CMK (cell line): ENCODE measurements at regions not wholly inside any gene's neighbourhood (a gene's known extent, or its start where the extent isn't known, plus 50 kb on each side); places are given as distances from the start of the nearest gene placed in this dataset.

Experiments used
- DNase-seq: peaks from one replicate; pipeline ENCODE4 v3.0.0-alpha.2; 2010; ENCODE audit warnings: low read depth

- no peak for DNase-seq
Observed at GRCh38 chr9:99401680-99402504, 179.8 kb downstream of the SEC61B start.

GRCh38 chr9:99403371-99403770 is 181.3 kb downstream of the SEC61B start:
- DNase-seq: no peak

GRCh38 chr9:99405359-99405758 is 183.3 kb downstream of the SEC61B start:
- no peak for DNase-seq

GRCh38 chr9:99406939-99407338 is 184.9 kb downstream of the SEC61B start:
- DNase-seq: no peak

- no peak for DNase-seq
Observed at GRCh38 chr9:99411068-99411467, 189.0 kb downstream of the SEC61B start.

GRCh38 chr9:99411479-99412115 is 189.5 kb downstream of the SEC61B start:
- DNase-seq: no peak

GRCh38 chr9:99412606-99413005 is 190.5 kb downstream of the SEC61B start:
- DNase-seq: no peak

GRCh38 chr9:99414321-99414720 is 192.2 kb downstream of the SEC61B start:
- no peak for DNase-seq

- no peak for DNase-seq
Observed at GRCh38 chr9:99415606-99416005, 193.5 kb downstream of the SEC61B start.

- no peak for DNase-seq
Observed at GRCh38 chr9:99416007-99416406, 193.9 kb downstream of the SEC61B start.

GRCh38 chr9:99419070-99419469 is 197.0 kb downstream of the SEC61B start:
- no peak for DNase-seq

GRCh38 chr9:99421369-99421768 is 199.3 kb downstream of the SEC61B start:
- no peak for DNase-seq

- DNase-seq: no peak
Observed at GRCh38 chr9:99425124-99425523, 203.0 kb downstream of the SEC61B start.

- no peak for DNase-seq
Observed at GRCh38 chr9:99425923-99426842, 204.1 kb downstream of the SEC61B start.

- no peak for DNase-seq
Observed at GRCh38 chr9:99427260-99427659, 205.2 kb downstream of the SEC61B start.

GRCh38 chr9:99430301-99430700 is 208.2 kb downstream of the SEC61B start:
- no peak for DNase-seq

GRCh38 chr9:99431103-99431502 is 209.0 kb downstream of the SEC61B start:
- DNase-seq: no peak

GRCh38 chr9:99432075-99432474 is 210.0 kb downstream of the SEC61B start:
- no peak for DNase-seq

GRCh38 chr9:99433095-99433494 is 211.0 kb downstream of the SEC61B start:
- DNase-seq: no peak

GRCh38 chr9:99433555-99433954 is 211.5 kb downstream of the SEC61B start:
- DNase-seq: no peak

GRCh38 chr9:99436616-99437015 is 214.5 kb downstream of the SEC61B start:
- DNase-seq: no peak

- no peak for DNase-seq
Observed at GRCh38 chr9:99437145-99437544, 215.1 kb downstream of the SEC61B start.

GRCh38 chr9:99438596-99438995 is 216.5 kb downstream of the SEC61B start:
- no peak for DNase-seq
